ENCODE measurements at regions not wholly inside any gene's neighbourhood (a gene's known extent, or its start where the extent isn't known, plus 50 kb on each side); places are given as distances from the start of the nearest gene placed in this dataset.

DNA sequence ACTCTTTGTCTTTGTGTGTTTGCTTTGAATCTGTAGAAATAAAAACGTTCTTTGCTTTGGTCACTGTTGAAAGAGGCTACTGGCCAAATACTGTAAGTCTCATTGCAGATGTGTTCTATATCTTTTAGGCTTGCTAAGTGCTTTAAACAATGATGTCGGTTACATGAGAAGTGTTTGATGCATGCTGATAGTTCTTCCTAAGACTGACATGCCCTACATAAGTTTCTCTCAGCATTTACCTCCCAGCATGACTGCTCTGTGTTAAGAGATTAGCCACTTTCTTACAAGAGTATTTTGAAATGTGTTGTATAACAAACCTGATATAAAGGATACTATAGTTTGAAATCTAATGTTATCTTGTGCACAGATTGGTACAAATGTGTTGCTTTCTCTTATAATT, 1088.7 kb downstream of the NSUN3 start:
- no peaks in the 10 kb centered on the region for H3K36me3 ChIP-seq
- no peak for DNase-seq
- no peaks in the 10 kb centered on the region for H3K27me3 ChIP-seq
- no peak overlapping the region for H3K4me3 ChIP-seq
- no peaks in the 10 kb centered on the region for H3K9me3 ChIP-seq
- no peak overlapping the region for H3K27ac ChIP-seq
- H3K4me1 ChIP-seq = no peaks in the 10 kb centered on the region
- intact Hi-C loops (cut with DNase I; ENCODE audit: low total_unique reads) = no loop called here
- TF ChIP-seq POLR2A (IDR thresholded peaks at IDR 0.05) = no peak
- TF ChIP-seq, protein P1, sequence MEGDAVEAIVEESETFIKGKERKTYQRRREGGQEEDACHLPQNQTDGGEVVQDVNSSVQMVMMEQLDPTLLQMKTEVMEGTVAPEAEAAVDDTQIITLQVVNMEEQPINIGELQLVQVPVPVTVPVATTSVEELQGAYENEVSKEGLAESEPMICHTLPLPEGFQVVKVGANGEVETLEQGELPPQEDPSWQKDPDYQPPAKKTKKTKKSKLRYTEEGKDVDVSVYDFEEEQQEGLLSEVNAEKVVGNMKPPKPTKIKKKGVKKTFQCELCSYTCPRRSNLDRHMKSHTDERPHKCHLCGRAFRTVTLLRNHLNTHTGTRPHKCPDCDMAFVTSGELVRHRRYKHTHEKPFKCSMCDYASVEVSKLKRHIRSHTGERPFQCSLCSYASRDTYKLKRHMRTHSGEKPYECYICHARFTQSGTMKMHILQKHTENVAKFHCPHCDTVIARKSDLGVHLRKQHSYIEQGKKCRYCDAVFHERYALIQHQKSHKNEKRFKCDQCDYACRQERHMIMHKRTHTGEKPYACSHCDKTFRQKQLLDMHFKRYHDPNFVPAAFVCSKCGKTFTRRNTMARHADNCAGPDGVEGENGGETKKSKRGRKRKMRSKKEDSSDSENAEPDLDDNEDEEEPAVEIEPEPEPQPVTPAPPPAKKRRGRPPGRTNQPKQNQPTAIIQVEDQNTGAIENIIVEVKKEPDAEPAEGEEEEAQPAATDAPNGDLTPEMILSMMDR (IDR thresholded peaks at IDR 0.05) = no peak

DNA sequence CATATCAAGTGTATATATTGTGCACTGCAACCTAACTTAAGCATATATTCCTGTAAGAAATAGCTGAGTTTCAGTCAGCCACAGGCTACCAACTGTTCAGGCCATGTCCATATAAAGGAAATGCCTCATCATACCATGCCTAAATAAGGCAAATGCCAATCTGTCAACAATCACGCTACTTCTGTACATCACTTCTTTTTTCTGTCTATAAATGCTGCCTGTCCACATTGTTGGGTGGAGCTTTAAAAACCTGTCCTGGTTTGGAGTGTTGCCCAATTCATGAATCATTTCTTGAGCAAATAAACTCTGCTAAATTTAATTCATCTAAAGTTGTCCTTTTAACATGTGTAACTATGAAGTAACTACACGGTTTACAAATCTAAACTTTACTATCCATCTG, 1091.9 kb downstream of the NSUN3 start:
- intact Hi-C loops (cut with DNase I; ENCODE audit: low total_unique reads) = no loop called here
- H3K27me3 ChIP-seq = no peaks in the 10 kb centered on the region
- H3K4me3 ChIP-seq = no peak overlapping the region
- H3K27ac ChIP-seq = no peak overlapping the region
- no peak for TF ChIP-seq POLR2A (IDR thresholded peaks at IDR 0.05)
- TF ChIP-seq, protein P1 (IDR thresholded peaks at IDR 0.05) = no peak
- H3K9me3 ChIP-seq = no peaks in the 10 kb centered on the region
- no peaks in the 10 kb centered on the region for H3K4me1 ChIP-seq
- DNase-seq = no peak
- no peaks in the 10 kb centered on the region for H3K36me3 ChIP-seq

DNA sequence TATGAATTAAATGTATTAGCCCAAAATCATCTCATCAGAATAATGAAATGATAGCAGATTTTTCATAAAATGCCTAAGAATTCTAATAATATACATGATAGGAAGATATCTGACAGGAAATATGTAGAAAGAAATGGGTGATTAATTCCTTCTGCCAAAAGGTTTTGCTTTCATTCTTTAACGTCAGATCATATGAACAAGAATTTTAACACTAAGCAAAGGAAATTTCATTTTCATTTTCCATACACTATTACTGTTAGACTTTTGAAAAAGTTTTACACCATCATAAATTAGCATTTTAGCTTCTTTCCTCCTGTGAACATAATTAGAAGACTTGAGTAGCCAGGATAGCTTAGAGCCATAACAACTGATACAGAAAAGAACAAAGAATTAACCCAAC, 1099.9 kb downstream of the NSUN3 start:
- H3K9me3 ChIP-seq = no peaks in the 10 kb centered on the region
- TF ChIP-seq, protein P1 (IDR thresholded peaks at IDR 0.05) = no peak
- TF ChIP-seq POLR2A (IDR thresholded peaks at IDR 0.05) = no peak
- no peaks in the 10 kb centered on the region for H3K4me1 ChIP-seq
- no peaks in the 10 kb centered on the region for H3K36me3 ChIP-seq
- intact Hi-C loops (cut with DNase I; ENCODE audit: low total_unique reads) = no loop called here
- no peaks in the 10 kb centered on the region for H3K27me3 ChIP-seq
- no peak for DNase-seq
- no peak overlapping the region for H3K27ac ChIP-seq
- no peak overlapping the region for H3K4me3 ChIP-seq

DNA sequence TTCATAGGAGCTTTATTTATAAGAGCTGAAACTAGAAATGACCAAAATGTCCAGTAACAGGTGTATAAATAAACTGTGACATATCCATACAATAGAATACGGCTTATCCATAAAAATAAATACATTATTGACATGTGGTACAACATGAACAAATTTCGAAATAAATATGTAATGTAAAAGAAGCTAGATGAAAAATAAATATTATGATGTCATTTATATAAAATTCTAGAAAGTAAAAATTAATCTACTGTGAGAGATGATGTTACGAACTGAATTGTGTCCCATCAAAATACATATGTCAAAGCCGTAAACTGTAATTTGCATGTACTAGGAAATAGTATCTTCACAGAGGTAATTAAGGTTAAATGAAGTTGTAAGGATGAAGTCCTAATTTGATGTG, 1104.9 kb downstream of the NSUN3 start:
- no peak for DNase-seq
- no peaks in the 10 kb centered on the region for H3K27me3 ChIP-seq
- intact Hi-C loops (cut with DNase I; ENCODE audit: low total_unique reads) = no loop called here
- H3K4me3 ChIP-seq = no peak overlapping the region
- no peaks in the 10 kb centered on the region for H3K36me3 ChIP-seq
- no peak overlapping the region for H3K27ac ChIP-seq
- TF ChIP-seq, protein P1 (IDR thresholded peaks at IDR 0.05) = no peak
- TF ChIP-seq POLR2A (IDR thresholded peaks at IDR 0.05) = no peak
- H3K4me1 ChIP-seq = no peaks in the 10 kb centered on the region
- no peaks in the 10 kb centered on the region for H3K9me3 ChIP-seq

DNA sequence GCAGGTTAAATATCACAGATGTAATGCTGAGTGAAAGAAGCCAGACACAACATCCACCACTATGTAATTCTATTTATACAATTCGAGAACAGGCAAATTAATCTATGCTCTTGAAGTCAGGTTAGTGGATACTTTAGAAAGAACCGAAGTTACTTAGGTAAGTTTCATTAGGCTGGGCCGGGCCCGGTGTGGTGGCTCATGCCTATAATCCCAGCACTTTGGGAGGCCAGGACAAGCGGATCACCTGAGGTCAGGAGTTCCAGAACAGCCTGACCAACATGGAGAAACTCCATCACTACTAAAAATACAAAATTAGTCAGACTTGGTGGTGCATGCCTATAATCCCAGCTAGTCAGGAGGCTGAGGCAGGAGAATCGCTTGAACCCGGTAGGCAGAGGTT, 1105.7 kb downstream of the NSUN3 start:
- no peaks in the 10 kb centered on the region for H3K36me3 ChIP-seq
- no peak overlapping the region for H3K4me3 ChIP-seq
- no peaks in the 10 kb centered on the region for H3K27me3 ChIP-seq
- no peak overlapping the region for H3K27ac ChIP-seq
- intact Hi-C loops (cut with DNase I; ENCODE audit: low total_unique reads) = no loop called here
- H3K9me3 ChIP-seq = no peaks in the 10 kb centered on the region
- no peaks in the 10 kb centered on the region for H3K4me1 ChIP-seq
- TF ChIP-seq POLR2A (IDR thresholded peaks at IDR 0.05) = no peak
- TF ChIP-seq, protein P1 (IDR thresholded peaks at IDR 0.05) = no peak
- DNase-seq = no peak
